ENCODE measurements at regions not wholly inside any gene's neighbourhood (a gene's known extent, or its start where the extent isn't known, plus 50 kb on each side); places are given as distances from the start of the nearest gene placed in this dataset.
A peak's percentile ranks its signal among the peaks of the same experiment; 100 is the strongest.

DNA sequence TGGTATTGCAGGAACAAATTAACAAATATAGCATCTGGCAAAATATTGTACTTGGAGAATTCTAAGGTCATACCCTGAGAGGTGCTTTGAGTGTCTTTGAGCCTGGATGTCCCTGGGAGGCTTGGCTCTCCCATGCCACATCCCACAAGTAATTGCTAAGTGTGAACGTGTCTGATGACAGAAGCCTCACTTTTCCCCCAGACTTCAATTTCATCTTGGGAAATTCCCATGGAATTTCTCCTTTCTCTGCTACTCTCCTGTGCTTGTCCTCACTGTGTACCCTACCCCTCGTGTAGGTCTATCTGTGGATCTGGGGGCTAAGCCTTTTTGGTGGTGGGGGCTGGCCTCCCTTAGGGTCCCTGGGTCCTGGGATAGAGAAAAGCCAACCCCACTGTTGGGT is 293.3 kb downstream of the TCF7L2 start:
- intact Hi-C loops (cut with DNase I; ENCODE audit: low total_unique reads) = no loop called here
- Histone ChIP-seq H3K4me3 (no peak overlapping the region), H3K4me1 (no peaks in the 10 kb centered on the region), H3K9me3 (no peaks in the 10 kb centered on the region), H3K27me3 (no peaks in the 10 kb centered on the region), H3K36me3 (no peaks in the 10 kb centered on the region), H3K27ac (no peak overlapping the region)
- no peak for TF ChIP-seq CTCF (IDR thresholded peaks at IDR 0.05)
- DNase-seq = no peak

GRCh38 chr10:113244750-113245149 is 294.7 kb downstream of the TCF7L2 start:
- Histone ChIP-seq H3K4me1 (no peaks in the 10 kb centered on the region), H3K4me3 (no peak overlapping the region), H3K27ac (no peak overlapping the region), H3K36me3 (no peaks in the 10 kb centered on the region), H3K9me3 (no peaks in the 10 kb centered on the region), H3K27me3 (no peaks in the 10 kb centered on the region)
- DNase-seq = peak in 1 of 2 donors; percentile 12
- TF ChIP-seq CTCF (IDR thresholded peaks at IDR 0.05) = no peak
- intact Hi-C loops (cut with DNase I; ENCODE audit: low total_unique reads) = no loop called here

DNA sequence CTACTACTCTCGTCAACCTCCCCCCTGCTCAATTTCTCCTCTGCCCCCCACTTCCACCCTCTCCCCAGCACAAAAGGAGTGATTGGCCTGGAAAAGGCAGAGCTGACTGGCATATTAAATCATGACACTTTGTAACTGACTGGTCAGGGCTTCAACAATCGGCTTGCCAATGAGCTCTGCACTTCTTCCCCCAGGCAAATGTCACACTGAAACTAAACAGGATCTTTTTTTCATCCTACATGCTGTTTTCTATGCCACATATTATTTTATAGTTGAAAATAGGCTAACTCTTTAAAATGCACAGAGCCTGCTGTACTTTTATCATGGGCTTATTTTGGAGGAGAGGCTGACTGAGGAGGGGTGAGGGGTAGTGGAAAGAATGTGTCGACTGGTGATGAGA is 295.2 kb downstream of the TCF7L2 start:
- Histone ChIP-seq H3K27ac (no peak overlapping the region), H3K4me1 (no peaks in the 10 kb centered on the region), H3K36me3 (no peaks in the 10 kb centered on the region), H3K9me3 (no peaks in the 10 kb centered on the region), H3K4me3 (no peak overlapping the region), H3K27me3 (no peaks in the 10 kb centered on the region)
- DNase-seq = no peak
- intact Hi-C loops (cut with DNase I; ENCODE audit: low total_unique reads) = no loop called here
- TF ChIP-seq CTCF (IDR thresholded peaks at IDR 0.05) = no peak

GRCh38 chr10:113247050-113247449 is 297.0 kb downstream of the TCF7L2 start:
- TF ChIP-seq CTCF (IDR thresholded peaks at IDR 0.05) = no peak
- Histone ChIP-seq H3K9me3 (no peaks in the 10 kb centered on the region), H3K27me3 (no peaks in the 10 kb centered on the region), H3K4me1 (no peaks in the 10 kb centered on the region), H3K36me3 (no peaks in the 10 kb centered on the region), H3K27ac (no peak overlapping the region), H3K4me3 (no peak overlapping the region)
- no peak for DNase-seq
- intact Hi-C loops (cut with DNase I; ENCODE audit: low total_unique reads) = no loop called here

GRCh38 chr10:113252650-113253618 is 299.9 kb upstream of the HABP2 start:
- no peak for DNase-seq
- no peak for TF ChIP-seq CTCF (IDR thresholded peaks at IDR 0.05)
- intact Hi-C loops (cut with DNase I; ENCODE audit: low total_unique reads) = no loop called here
- no peak overlapping the region for H3K4me3 ChIP-seq
- H3K4me1 ChIP-seq = no peaks in the 10 kb centered on the region
- no peaks in the 10 kb centered on the region for H3K9me3 ChIP-seq
- H3K27ac ChIP-seq = no peak overlapping the region
- H3K27me3 ChIP-seq = no peaks in the 10 kb centered on the region
- no peaks in the 10 kb centered on the region for H3K36me3 ChIP-seq

Data from tibial artery (tissue), 4 donors.